ENCODE measurements at regions not wholly inside any gene's neighbourhood (a gene's known extent, or its start where the extent isn't known, plus 50 kb on each side); places are given as distances from the start of the nearest gene placed in this dataset.

DNA sequence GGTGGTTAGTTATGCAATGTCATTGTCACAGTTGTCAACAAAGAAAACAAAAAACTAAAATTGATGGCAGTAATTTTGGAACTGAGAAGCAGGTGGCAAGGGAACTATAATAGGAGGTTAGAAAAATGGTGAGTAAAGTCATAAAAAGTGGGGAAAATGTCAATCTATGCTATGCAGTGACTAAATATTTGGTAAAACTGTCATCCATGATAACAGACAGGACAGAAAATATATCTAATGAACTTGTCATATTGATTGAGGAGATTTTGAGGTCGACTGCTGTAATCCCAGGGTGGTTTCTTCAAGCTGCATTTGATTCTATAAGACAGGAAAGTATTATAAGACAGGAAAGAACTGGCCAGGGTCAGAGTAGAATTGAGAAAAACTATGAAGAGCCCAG, 998.4 kb downstream of the IGSF11 start:
- TF ChIP-seq, protein P1, sequence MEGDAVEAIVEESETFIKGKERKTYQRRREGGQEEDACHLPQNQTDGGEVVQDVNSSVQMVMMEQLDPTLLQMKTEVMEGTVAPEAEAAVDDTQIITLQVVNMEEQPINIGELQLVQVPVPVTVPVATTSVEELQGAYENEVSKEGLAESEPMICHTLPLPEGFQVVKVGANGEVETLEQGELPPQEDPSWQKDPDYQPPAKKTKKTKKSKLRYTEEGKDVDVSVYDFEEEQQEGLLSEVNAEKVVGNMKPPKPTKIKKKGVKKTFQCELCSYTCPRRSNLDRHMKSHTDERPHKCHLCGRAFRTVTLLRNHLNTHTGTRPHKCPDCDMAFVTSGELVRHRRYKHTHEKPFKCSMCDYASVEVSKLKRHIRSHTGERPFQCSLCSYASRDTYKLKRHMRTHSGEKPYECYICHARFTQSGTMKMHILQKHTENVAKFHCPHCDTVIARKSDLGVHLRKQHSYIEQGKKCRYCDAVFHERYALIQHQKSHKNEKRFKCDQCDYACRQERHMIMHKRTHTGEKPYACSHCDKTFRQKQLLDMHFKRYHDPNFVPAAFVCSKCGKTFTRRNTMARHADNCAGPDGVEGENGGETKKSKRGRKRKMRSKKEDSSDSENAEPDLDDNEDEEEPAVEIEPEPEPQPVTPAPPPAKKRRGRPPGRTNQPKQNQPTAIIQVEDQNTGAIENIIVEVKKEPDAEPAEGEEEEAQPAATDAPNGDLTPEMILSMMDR (IDR thresholded peaks at IDR 0.05): no peak
- TF ChIP-seq POLR2A (IDR thresholded peaks at IDR 0.05): no peak

Data from right lobe of liver (tissue), 4 donors.